T-helper 1 cell (primary cell): ENCODE measurements at regions not wholly inside any gene's neighbourhood (a gene's known extent, or its start where the extent isn't known, plus 50 kb on each side); places are given as distances from the start of the nearest gene placed in this dataset.
"Not testable (repeated sequence)": the region's sequence is repeated elsewhere in the genome, so short reads cannot be mapped to it uniquely, and the experiment has no call there.

Experiments used
- DNase-seq, 5 donors: peaks; one replicate each; pipeline ENCODE4 v3.0.0-alpha.2; 2012 to 2020

DNA sequence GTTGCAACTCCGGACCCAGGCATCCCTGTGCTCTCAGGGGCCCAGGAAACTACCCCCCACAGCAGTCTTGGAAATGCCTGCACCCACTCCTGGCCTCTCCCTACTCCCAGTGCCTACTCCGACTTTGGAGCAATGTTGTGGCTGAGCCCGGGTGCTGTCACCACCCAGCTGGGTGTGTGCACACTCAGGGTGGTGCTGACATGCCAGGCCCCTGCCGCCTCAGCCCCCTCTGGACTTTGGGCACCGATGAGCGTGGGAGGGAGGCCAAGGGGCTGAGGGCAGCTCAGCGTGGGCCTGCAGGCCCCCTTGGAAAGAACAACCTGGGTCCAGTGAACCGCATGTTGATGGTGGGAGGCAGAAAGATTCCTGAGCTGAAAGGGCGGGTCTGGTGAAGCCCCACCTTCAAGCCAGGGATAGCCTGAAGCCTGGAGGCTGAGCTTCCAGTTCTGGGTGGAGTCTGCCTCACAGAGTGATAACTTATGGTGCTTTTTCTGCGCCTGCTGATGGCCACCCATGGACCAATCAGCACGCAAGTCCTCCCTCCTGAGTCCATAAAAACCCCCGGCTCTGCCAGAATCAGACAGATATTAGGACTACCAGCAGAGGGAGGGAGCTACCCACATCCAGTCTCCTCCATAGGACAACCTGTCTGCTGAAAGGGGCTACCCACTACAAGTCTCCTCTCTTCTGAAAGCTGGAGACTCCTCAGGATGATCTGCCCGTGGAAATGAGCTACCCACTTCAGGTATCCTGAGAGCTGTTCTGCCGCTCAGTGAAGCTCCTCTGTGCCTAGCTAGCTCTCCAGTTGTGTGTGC is 380.4 kb upstream of the SORCS1 start:
- no peak for DNase-seq

DNA sequence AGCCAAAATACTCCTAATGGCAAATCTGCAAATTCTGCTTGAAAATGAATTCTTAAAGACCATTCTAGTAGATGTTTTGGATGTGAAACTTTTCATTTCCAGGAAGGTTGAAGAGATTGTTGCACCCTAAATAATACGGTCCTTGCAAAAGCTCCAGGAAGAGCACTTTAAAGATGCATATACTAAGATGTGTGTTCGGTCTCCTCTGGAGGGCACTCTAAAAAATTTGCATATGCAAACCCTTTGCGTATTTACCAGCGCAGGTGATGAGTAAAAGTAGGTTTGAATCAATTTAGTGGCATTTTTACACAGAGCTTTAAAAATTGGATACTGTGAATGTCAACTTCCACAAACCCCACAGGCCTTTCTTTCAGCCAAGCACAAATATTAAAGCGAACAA is 378.1 kb upstream of the SORCS1 start:
- no peak for DNase-seq

DNA sequence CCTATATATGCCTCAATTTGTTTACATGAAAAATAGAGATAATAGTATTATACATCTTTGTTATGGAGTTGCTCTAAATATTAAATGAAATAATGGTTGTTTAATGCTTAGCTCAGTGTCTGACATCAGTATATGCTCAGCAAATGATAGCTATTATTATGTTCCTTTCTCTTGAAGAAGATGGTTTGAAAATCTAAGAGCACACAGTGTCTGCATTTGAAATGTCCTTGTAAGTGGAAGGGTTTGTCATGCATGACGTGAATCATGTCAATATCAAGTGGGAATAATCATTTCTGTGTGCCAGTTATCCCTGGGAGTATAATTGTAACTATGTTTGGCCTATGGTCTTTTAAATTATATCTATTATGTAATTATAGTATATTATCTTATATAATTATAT is 377.5 kb upstream of the SORCS1 start:
- no peak for DNase-seq

DNA sequence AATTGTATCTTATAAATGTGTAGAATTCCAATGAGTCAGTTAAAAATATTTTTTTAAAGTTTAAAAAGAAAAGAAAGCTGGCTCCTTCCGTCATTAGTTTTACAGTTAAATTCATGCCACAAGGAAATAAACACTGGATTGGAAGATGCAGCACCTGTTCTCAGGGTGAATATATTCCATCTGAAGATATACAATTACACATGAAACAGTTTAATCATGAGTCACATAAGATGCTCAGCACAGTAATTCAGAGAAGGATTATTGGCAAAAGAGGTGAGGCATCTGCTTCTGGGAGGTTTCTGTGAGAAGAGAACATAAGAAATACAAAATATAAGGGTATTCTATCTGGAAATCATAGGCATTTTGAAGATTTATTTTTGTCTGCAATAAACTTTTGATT is 376.5 kb upstream of the SORCS1 start:
- no peak for DNase-seq

DNA sequence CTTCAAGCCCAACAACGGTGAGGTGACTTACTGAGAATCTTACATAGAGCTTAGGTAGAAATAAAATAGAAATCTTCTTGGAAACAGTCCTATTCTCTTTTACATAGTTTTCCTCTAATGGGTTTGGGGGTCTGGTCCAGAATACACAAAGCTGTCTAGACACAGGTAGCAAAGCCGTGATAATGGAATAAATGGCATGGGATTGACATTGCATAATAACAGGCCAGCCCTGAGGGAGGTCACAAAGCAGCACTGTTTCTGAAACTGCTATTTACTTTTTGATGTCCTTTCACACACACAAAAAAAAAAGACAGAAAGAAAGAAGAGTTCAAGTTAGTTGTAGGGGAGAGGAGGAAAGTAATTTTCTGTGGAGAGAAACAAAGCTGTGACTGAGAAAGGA is 364.8 kb upstream of the SORCS1 start:
- no peak for DNase-seq

DNA sequence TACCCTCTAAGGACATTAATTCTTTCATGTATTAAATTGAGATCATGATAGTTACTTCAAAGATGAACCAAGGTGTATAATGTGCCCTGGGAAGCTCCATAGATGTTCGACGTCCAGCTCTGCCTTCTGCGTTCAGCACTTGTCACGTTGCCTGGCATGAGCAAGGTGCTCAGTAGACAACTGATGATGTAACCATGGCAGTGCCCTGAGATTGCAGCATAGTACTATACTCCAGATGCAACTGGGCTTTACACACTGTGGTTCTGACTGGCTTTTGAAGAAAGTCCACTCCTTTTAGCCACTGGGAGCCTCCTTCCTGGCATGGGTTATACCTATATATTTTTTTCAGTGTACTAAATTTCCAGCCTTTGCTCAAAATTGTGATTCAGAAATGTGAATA is 355.8 kb upstream of the SORCS1 start:
- DNase-seq: no peak

DNA sequence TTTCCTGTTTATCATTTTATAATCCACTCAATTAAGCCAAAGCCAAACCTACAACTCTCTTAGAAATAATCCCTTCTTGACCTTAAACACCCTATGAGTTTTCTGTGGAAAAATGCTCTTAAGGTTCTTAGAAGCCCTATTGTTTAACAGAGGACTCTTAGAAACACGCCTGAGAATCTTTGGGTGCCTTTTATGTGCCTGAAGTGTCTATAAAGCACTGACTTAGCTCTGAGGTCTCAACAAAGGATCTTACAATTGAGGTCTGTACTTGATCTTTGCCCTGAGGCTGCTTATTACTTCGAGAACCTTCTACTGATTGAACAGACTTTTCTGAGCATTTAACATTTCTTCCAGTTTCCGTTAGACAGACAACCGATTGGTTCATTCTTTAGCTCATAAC is 353.3 kb upstream of the SORCS1 start:
- no peak for DNase-seq

DNA sequence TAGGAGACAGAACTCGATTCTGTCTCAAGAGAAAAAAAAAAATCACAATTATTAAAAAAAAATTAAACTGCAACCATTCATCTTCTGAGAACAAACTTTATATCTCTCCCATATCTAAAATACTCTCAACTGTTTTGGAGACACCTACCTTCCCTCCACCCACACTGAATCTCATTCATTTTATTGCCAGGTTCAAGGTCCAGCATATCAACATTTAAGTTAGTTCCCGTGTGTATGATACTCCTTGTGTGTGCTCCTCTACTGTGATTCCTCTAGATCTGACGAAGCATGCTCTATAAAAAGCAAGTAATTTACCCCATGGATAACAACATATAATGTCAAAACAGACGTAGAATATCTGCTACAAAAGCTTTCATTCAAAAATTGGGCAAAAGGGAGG is 351.8 kb upstream of the SORCS1 start:
- no peak for DNase-seq

DNA sequence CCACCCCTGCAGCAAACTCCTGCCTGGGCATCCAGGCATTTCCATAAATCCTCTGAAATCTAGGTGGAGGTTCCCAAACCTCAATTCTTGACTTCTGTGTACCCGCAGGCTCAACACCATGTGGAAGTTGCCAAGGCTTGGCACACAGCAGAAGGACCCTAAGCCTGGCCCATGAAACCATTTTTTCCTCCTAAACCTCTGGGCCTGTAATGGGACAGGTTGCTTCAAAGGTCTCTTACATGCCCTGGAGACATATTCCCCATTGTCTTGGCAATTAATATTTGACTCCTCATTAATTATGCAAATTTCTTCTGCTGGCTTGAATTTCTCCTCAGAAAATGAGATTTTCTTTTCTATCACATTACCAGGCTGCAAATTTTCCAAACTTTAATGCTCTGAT is 339.5 kb upstream of the SORCS1 start:
- not testable (repeated sequence) for DNase-seq

DNA sequence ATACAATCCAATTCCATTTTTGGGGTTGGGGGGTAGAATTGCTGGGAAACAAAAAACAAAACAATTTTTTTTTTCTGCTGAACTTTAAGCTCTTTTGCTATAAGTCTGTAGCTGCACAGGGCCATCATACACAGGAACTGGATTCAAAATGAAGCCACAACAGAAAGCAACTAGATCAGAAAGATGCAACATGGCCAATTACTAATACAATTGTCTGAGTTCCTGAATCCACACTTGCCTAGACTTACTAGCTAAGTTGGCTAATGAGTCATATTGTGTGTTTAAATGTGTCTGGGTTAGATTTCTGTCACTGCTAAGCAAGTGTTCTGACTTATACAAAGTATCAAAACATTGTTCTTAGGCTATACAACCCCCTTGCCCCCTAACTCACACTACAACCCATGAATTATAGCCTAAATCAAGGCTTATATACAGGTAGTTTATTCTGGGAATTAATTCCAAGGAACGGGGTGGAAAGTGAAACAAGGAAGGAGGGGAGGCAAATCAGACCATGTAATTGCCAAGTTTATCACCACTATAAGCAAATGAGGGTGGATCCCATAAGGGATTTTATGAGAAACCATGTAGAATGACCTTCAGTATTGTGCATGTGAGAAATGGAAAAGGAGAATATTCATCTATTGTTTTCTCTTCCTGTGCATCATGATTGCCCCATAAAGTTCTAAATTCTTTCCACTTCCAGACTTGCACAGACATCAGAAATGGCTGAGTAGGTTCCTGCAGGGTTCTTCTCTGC is 337.9 kb upstream of the SORCS1 start:
- no peak for DNase-seq

DNA sequence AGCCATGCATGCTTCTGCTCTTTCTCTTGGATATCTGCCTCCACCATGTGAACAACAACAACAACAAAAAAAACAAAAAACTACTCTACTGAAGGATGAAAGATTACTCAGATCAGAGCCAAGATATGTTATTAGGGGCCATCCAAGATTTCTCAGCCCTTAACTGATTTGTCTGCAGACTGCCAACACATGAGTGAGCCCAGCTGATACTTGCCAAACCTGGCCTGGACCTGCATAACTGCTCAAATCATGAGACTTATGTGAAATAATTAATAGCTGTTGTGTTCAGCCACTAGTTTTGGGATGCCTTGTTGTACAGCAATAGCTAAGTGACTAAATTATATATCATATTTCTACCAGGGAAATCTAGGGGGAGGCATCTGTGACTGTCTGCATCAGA is 334.5 kb upstream of the SORCS1 start:
- DNase-seq: no peak

DNA sequence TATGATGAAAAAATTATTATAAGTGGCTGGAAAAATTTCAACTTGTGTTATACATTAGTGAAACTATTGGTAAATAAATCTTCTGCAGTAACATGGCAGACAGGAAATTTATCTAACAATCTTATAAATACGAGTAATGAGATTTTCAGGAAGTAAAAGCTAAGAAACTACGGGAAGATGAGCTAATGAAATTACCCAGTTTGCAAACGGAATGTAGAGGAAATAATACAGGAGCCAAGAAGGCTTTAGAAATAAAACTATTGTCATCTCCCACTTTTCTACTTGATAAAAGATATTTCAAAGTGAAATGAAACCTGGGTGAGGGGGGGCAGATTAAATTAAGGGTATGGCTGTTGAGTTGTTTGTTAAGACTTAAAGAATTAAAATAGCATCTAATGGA is 332.5 kb upstream of the SORCS1 start:
- DNase-seq: no peak

DNA sequence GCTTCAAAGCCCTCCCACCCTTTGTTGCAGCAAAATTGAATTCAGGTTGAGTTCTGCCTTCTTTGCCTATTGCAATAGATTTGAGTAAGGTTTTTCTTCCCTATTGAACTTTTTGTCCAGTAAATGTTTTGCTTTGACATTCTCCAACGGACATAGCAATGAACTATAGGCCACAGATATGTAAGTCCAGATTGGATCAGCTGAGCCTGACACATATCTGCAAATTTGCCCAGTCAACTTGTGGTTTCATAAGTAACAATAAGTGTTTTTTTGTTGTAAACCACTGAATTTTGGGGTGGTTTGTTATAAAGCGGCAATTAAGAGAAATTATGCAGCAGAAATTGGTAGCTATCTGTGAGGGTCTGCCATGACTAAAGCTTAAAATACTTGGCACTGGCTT is 332.1 kb upstream of the SORCS1 start:
- DNase-seq: no peak

DNA sequence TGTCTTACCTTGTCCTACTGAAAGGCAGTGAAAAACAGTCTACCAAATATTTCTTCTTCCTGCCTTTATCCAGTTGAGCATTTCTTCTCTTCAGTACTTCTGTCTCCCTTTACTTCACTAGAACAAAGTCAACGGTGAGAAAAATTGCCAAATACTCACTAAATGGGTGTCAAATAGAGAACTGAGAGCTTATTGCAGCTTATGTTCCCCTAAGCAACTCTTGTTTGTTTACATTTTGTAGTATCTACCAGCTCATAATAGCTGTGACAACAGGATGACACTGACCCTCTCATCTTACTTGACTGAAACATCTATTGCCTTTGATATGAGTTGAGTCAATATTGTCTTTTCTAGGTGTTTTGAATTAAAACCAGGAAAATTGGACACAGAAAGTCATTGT is 327.9 kb upstream of the SORCS1 start:
- no peak for DNase-seq

DNA sequence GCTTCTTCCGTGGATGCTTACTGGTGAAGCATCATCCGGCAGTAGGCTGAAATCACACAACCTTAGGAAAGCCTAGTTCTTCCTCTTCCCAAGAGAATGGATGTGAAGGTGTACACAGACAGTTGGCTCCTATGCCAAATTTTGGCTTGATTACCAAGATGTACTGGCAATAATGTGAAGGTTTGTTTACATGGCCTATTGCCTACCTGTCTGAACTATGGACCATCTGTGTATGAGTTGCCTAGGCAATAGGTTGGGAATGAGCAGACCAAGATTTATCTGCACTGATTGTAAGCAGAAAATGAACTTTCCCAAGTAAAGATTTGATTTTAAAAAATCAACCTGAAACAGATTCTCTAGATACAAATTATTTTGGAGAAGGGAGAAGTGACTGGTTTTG is 325.9 kb upstream of the SORCS1 start:
- no peak for DNase-seq

DNA sequence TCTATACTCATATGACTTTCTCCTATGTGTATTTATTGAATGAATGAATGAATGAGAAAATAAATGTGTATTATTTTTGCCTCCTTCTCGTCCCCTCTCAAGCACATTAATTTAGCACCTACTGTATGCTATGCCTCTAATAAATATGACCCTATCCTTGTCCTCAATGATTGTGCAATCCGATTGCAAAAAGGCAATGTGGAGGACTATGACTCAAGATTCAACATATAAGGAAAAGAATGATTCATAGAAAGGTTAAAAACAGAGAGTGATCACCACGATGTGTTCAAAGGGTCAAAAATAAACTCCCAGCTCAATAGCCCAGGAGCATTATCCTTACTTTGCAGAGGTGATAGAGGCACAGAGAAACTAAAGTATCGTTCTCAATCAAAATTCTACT is 322.8 kb upstream of the SORCS1 start:
- DNase-seq: no peak

DNA sequence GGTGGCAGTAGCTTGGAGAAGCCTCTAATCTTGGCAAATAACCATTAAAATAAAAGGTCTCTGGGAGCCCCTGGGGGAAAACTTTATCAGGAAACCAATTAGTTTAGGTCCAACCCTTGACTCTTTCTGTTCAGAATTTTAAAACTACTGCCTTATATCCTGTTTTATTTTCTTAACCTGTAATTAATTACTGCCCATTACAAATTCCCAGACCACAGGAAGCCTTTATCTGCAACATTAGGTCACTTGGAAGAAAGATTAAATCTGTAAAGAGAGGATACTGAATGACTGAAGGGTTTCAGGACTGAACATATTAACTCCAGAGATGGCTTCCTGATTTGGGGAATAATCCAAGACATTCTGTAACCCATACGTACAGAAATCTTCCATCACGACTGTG is 320.5 kb upstream of the SORCS1 start:
- DNase-seq: no peak

DNA sequence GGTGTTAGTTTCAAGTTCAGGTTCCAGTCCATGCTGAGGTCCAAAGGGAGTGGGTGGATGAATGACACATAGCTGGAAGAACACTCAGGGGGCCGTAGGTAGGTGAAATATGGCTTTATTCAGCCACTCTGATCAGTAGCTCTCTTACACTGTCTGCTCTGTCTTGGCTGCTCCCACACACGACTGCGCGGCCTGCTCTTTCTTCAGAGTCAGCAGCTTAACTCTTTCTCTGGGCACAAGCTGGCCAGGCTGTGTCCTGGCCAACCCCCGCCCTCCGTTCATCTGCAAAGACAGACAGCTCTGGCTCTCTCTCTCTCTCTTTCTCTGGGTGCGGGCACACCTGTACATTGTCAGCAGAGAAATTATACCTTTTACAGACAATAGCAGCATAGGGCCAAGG is 317.4 kb upstream of the SORCS1 start:
- DNase-seq: no peak

DNA sequence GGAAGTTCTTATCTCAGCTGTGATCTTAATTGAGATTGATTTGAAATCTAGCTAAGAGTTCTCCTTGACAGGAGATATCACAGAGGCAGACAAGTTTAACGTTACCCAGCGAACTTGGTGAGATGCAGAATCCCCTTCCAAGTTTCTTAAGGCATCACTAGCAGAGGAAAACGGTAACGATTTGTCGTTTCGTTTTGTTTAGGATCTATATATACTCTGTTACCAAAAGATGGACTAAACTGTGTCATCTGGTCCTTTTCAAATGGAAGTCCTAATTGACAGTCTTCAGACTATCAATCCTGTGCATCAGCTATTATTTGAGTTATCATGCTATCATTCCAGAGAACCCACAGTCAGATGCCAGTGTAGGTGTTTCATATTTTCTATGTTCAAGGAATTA is 316.7 kb upstream of the SORCS1 start:
- no peak for DNase-seq

DNA sequence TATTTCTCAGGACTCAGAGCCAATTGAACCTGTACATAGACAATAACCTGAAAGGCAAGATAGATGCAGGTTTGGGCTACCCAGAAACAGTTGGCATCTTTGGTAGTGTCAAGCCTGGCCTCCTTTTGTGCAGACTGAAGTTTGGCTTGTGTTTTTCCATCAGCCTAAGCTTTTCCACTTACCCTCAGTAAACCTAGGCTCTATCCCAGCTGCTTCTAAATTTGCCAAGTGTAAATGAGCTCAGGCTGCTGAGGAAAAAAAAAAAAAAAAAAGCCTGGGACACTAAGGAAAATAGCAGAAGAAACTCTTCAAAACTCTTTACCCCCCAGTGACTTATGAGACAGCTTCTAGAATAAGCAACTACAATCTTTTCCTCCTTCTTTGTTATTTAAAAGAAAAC is 316.3 kb upstream of the SORCS1 start:
- DNase-seq: no peak

DNA sequence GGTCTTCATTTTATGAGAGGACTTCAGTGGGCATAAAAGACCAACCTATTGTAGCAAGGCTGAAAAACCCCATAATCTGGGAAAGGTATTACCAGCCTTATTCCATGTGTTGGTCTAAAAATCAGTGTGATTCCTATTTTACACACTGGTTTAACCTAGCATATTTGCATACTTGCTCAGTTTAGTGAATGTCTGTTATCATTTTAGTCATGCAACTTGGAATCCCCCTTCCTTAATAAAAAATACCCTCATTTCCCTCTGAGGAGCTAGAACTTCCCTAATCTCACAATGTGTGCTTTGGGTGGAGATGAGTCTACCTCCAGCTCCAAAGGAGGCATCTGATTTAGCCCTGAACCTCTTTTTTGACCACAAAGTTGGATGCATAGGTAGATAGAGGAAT is 312.8 kb upstream of the SORCS1 start:
- DNase-seq: no peak

DNA sequence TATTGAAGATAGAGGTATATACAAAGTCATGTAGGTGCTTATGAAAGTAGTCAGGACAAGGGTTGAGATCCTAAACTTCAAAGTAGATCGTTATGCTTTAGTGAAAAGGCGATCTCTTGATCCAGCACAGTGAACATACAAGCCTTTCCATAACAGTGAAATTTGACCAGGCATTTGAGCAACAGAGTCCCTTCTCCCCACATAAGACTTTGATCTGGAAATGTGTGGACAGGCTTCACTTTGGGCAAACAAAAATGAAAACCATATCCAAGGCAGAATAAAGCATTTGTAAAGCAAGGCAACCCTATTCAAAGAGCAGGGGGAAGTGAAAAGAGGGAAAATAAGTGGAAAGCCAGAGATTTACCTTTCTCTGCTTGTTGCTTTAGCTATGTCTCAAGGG is 311.9 kb upstream of the SORCS1 start:
- no peak for DNase-seq

DNA sequence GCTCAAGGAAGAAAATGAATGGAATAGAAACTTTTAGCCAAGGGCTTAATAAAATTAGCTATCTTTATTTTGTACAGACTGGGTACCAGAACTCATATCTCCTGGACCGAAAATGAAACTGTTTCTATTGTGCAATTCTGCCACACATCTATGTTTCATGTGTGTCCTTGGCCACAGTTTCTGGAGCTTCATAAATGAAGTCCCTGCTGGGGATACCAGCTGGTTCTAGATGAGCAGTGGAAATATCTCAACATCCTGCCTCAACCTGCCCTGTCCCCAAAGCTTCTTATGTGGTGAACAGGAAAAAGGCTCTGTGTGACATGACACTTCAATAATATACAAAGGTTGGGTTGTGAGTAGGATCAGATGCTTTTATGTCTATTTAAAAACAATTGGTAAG is 310.1 kb upstream of the SORCS1 start:
- DNase-seq: no peak

DNA sequence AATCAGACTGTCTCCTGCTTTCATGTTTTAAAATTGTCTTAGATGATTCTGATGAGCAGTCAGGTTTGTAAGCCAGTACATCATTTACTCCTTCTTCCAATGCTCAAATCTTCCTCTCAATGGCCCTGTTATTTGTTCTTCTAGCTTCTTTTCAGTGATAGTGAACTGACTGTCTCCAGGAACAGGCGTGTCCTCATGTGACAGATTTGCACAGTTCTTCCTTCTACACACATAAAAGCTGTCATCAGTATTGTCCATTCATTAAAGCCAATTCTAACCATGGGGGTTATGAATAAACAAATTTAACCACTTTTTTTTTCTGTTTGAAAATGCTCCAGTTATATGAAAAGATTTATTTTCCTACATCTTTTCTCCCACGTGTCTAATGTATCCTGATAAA is 308.7 kb upstream of the SORCS1 start:
- DNase-seq: no peak

DNA sequence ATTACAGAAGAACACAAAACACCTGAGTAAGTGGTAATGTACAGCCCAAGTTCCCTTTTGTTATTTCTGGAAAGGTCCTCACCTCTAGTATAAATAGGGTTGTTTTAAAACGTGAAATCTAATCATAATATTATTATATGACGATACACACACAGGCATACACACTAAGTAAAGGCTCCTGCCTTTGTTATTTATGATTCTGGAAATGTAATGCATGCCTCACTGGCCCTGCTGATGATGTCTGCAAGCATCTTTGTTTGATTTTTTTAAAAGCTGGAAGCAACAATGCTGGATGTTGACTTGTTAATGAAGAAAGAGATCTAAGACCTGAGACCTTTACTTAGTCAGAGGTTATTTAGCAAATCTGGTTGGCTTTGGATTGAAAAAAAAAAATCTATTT is 307.4 kb upstream of the SORCS1 start:
- DNase-seq: no peak
